Endothelial cell of umbilical vein (primary cell): ENCODE measurements at regions not wholly inside any gene's neighbourhood (a gene's known extent, or its start where the extent isn't known, plus 50 kb on each side); places are given as distances from the start of the nearest gene placed in this dataset.
"Not testable (repeated sequence)": the region's sequence is repeated elsewhere in the genome, so short reads cannot be mapped to it uniquely, and the experiment has no call there.

ENCODE experiments used
- BruUV-seq: library from RNA; stranded (reverse); fragments of 400-500 nt; replicated peaks from 2 replicates; lab custom pipeline; 2021; lab: Mats Ljungman, UMichigan
- CTCF ChIA-PET: fragments of 300-600, 350-600 bp; sonication (Branson Sonifier 250); formaldehyde crosslinking; loops from one replicate; lab custom pipeline; 2021; ENCODE audit warnings: antibody characterized with exemption, inconsistent platforms; lab: Charles Lee
- POLR2A ChIA-PET: fragments of 300-600, 350-600 bp; sonication (Branson Sonifier 250); formaldehyde crosslinking; loops from one replicate; lab custom pipeline; 2021; ENCODE audit warnings: antibody characterized with exemption, inconsistent platforms; lab: Charles Lee
- DNase-seq: peaks from one replicate; pipeline ENCODE4 v3.0.0-alpha.2; 2011; ENCODE audit warnings: low read depth, low spot score
- FAIRE-seq: peaks from 2 replicates; lab custom pipeline; 2011; peaks lifted over from hg19 to GRCh38; lab: Jason Lieb, UNC
- H2AFZ ChIP-seq: 2 replicates; pipeline ENCODE4 v1.6.0; 2012; ENCODE audit warnings: low read depth, low read length, control low read depth, inconsistent platforms
- H3K27ac ChIP-seq: 2 replicates; pipeline ENCODE4 v1.5.1; 2011; ENCODE audit warnings: low read depth, mild to moderate bottlenecking, control low read depth, low read length, moderate library complexity; ENCODE audit not compliant: insufficient read depth
- H3K27me3 ChIP-seq, 2 experiments: 2 replicates each; pipeline versions ENCODE4 v1.6.0 to v1.6.1; 2011; ENCODE audit warnings: low read length in 2 of 2, mixed read lengths in 1 of 2; ENCODE audit not compliant: control insufficient read depth in 2 of 2, insufficient read depth in 2 of 2
- H3K36me3 ChIP-seq, 2 experiments: 2 replicates in 1 of 2; 3 replicates in 1 of 2; pipeline ENCODE4 v1.5.1; 2011; ENCODE audit warnings: low read length in 2 of 2, mild to moderate bottlenecking in 1 of 2, moderate library complexity in 1 of 2; ENCODE audit not compliant: control insufficient read depth in 2 of 2, insufficient read depth in 2 of 2; ENCODE audit errors: extremely low read depth in 1 of 2
- H3K4me1 ChIP-seq: 3 replicates; pipeline ENCODE4 v1.5.1; 2011; ENCODE audit warnings: mild to moderate bottlenecking, low read length; ENCODE audit not compliant: control insufficient read depth, insufficient read depth; ENCODE audit errors: extremely low read depth
- H3K4me2 ChIP-seq: 2 replicates; pipeline ENCODE4 v1.6.1; 2011; ENCODE audit warnings: low read length, control low read depth, mixed read lengths; ENCODE audit not compliant: insufficient read depth
- H3K4me3 ChIP-seq, 3 experiments: fragments of 200-600 bp in 1 of 3; sonication (generic), shearing (Covaris generic) in 1 of 3; replicated peaks in 1 of 3; 2 replicates each; pipeline ENCODE4 v1.5.1; 2011 to 2016; ENCODE audit warnings: control low read depth in 3 of 3, low read length in 3 of 3, mild to moderate bottlenecking in 2 of 3, inconsistent platforms in 1 of 3, low read depth in 1 of 3, moderate library complexity in 1 of 3; ENCODE audit not compliant: insufficient read depth in 1 of 3
- H3K79me2 ChIP-seq: 2 replicates; pipeline ENCODE4 v1.6.0; 2012; ENCODE audit warnings: low read length, inconsistent platforms; ENCODE audit not compliant: control insufficient read depth, insufficient read depth
- H3K9ac ChIP-seq: replicated peaks from 2 replicates; pipeline ENCODE3; 2011; ENCODE audit warnings: low read length, control low read depth; ENCODE audit not compliant: insufficient read depth; ENCODE audit errors: extremely low read depth
- H3K9me1 ChIP-seq: replicated peaks from 3 replicates; pipeline ENCODE4 v1.6.0; 2011; ENCODE audit warnings: mild to moderate bottlenecking, low read length; ENCODE audit not compliant: control insufficient read depth, insufficient read depth; ENCODE audit errors: extremely low read depth
- H3K9me3 ChIP-seq: replicated peaks from 2 replicates; pipeline ENCODE4 v1.5.1; 2012; ENCODE audit warnings: low read length, inconsistent platforms; ENCODE audit not compliant: control insufficient read depth, insufficient read depth
- H4K20me1 ChIP-seq: replicated peaks from 2 replicates; pipeline ENCODE3; 2011; ENCODE audit warnings: mild to moderate bottlenecking, low read length; ENCODE audit not compliant: control insufficient read depth, insufficient read depth; ENCODE audit errors: extremely low read depth
- CTCF ChIP-seq, 2 donors: IDR thresholded peaks; 1 replicate in 1 of 2; 2 replicates in 1 of 2; pipeline ENCODE4 v1.5.1; 2011; ENCODE audit warnings: low read length in 2 of 2, mild to moderate bottlenecking in 2 of 2, moderate library complexity in 2 of 2, control low read depth in 1 of 2, inconsistent platforms in 1 of 2, low read depth in 1 of 2; ENCODE audit not compliant: insufficient read depth in 1 of 2; ENCODE audit errors: extremely low read depth in 1 of 2
- EZH2 ChIP-seq: IDR thresholded peaks from 2 replicates; pipeline ENCODE4 v1.6.1; 2012; ENCODE audit warnings: borderline replicate concordance, low read depth, mild to moderate bottlenecking, moderate library complexity, low read length, inconsistent platforms; ENCODE audit not compliant: severe bottlenecking
- FOS ChIP-seq: IDR thresholded peaks from 2 replicates; pipeline ENCODE4 v1.6.1; 2011; ENCODE audit warnings: mild to moderate bottlenecking, low read length, moderate library complexity, borderline replicate concordance; ENCODE audit not compliant: insufficient read depth
- GATA2 ChIP-seq: IDR thresholded peaks from 2 replicates; pipeline ENCODE4 v1.7.0; 2011; ENCODE audit warnings: low read depth, mild to moderate bottlenecking, moderate library complexity, mixed read lengths, low read length; ENCODE audit not compliant: insufficient read length, insufficient read depth
- JUN ChIP-seq: IDR thresholded peaks from 2 replicates; pipeline ENCODE4 v1.6.1; 2011; ENCODE audit warnings: borderline replicate concordance, low read depth; ENCODE audit not compliant: insufficient read length, insufficient read depth
- MAX ChIP-seq: IDR thresholded peaks from 2 replicates; pipeline ENCODE4 v1.6.1; 2011; ENCODE audit not compliant: insufficient read depth, insufficient read length
- MYC ChIP-seq: IDR thresholded peaks from one replicate; pipeline ENCODE4 v1.6.1; 2011; ENCODE audit warnings: mild to moderate bottlenecking, low read depth, low read length
- POLR2A ChIP-seq: IDR thresholded peaks from 2 replicates; pipeline ENCODE4 v1.6.1; 2012; ENCODE audit warnings: low read depth, mild to moderate bottlenecking, control low read depth, low read length
- POLR2AphosphoS5 ChIP-seq: IDR thresholded peaks from 2 replicates; pipeline ENCODE4 v1.6.1; 2012; ENCODE audit warnings: low read depth, mild to moderate bottlenecking, control low read depth, low read length, moderate library complexity; ENCODE audit not compliant: insufficient read depth
- dilution Hi-C: fragments of 300-500 bp; cut with MboI; formaldehyde crosslinking; loops from one replicate; pipeline ENCODE4 v1.15.0; 2019; ENCODE audit warnings: low sequenced_read_pairs; ENCODE audit not compliant: extremely low pct_ligation_motif_present
- intact Hi-C: fragments of 100-400 bp; cut with micrococcal nuclease; formaldehyde crosslinking; loops from one replicate; pipeline ENCODE4 v1.10.0; 2022

- ChIA-PET CTCF (interaction anchor here (0.6 to 1.9 kb wide), 4 partner anchors 10 to 802 kb away, joined by 3 to 6 read pairs (median 3); no protein-coding TSS in a partner anchor), POLR2A (interaction anchor here (0.7 kb wide), 2 partner anchors 49 to 1130 kb away, joined by 7 to 8 read pairs; no protein-coding TSS in a partner anchor)
- no peaks in the 10 kb centered on the region for H3K79me2 ChIP-seq
- TF ChIP-seq POLR2A = no peak
- TF ChIP-seq POLR2AphosphoS5 = no peak
- TF ChIP-seq JUN = no peak
- TF ChIP-seq MYC = no peak
- no peak for TF ChIP-seq CTCF (IDR thresholded peaks at IDR 0.05; ENCODE audit: extremely low read depth in 1 of 2, insufficient read depth in 1 of 2, low read depth in 1 of 2, low read length in 2 of 2)
- no peak for TF ChIP-seq FOS
- TF ChIP-seq EZH2 = no peak
- TF ChIP-seq GATA2 = no peak
- TF ChIP-seq MAX = no peak
- H3K4me2 ChIP-seq = no peak overlapping the region
- no peak overlapping the region for H2AFZ ChIP-seq
- H3K9me1 ChIP-seq = no peaks in the 10 kb centered on the region
- FAIRE-seq (no peak), DNase-seq (no peak)
- no peak overlapping the region for H3K27ac ChIP-seq
- no peaks in the 10 kb centered on the region for H3K9me3 ChIP-seq
- BruUV-seq = no TSS peak
- H3K4me3 ChIP-seq = no peak overlapping the region
- intact Hi-C loops = no loop called here
- H3K4me1 ChIP-seq = peaks cover 46% of the 10 kb centered on the region
- H3K36me3 ChIP-seq = no peaks in the 10 kb centered on the region
- H4K20me1 ChIP-seq = no peaks in the 10 kb centered on the region
- H3K9ac ChIP-seq = no peak overlapping the region
- H3K27me3 ChIP-seq = no peaks in the 10 kb centered on the region
- dilution Hi-C loops = no loop called here
Measured at GRCh38 chr17:36848008-36848902, 89.0 kb upstream of the LHX1 start.

- FAIRE-seq, H3K27me3 ChIP-seq, dilution Hi-C loops, H3K9ac ChIP-seq, H3K9me1 ChIP-seq, H2AFZ ChIP-seq, H3K27ac ChIP-seq, H3K36me3 ChIP-seq, intact Hi-C loops, H4K20me1 ChIP-seq, BruUV-seq, H3K9me3 ChIP-seq, H3K4me3 ChIP-seq, H3K4me2 ChIP-seq, H3K79me2 ChIP-seq, DNase-seq: not testable (repeated sequence)
- H3K4me1 ChIP-seq = peaks cover 46% of the 10 kb centered on the region
- CTCF ChIA-PET = interaction anchor here (1.0 to 1.9 kb wide), 2 partner anchors 9 to 24 kb away, joined by 3 to 6 read pairs; no protein-coding TSS in a partner anchor
- POLR2A ChIA-PET = interaction anchor here (0.7 kb wide), 2 partner anchors 48 to 1131 kb away, joined by 7 to 8 read pairs; no protein-coding TSS in a partner anchor
Measured at GRCh38 chr17:36849020-36849419, 88.3 kb upstream of the LHX1 start.
